Left ventricle myocardium inferior (tissue), 1 donor: ENCODE measurements at regions not wholly inside any gene's neighbourhood (a gene's known extent, or its start where the extent isn't known, plus 50 kb on each side); places are given as distances from the start of the nearest gene placed in this dataset.

Source experiments
- DNase-seq: peaks from one replicate; pipeline ENCODE4 v3.0.0-alpha.2; 2020
- H3K27ac ChIP-seq: fragments of 200-600 bp; replicated peaks from 2 replicates; pipeline ENCODE4 v1.8.0; 2021
- H3K27me3 ChIP-seq: fragments of 200-600 bp; 2 replicates; pipeline ENCODE4 v1.8.0; 2021; ENCODE audit warnings: low read depth
- H3K36me3 ChIP-seq: fragments of 200-600 bp; 2 replicates; pipeline ENCODE4 v1.8.0; 2021
- H3K4me1 ChIP-seq: fragments of 200-600 bp; 2 replicates; pipeline ENCODE4 v1.8.0; 2021
- H3K4me3 ChIP-seq: fragments of 200-600 bp; 2 replicates; pipeline ENCODE4 v1.8.0; 2021; ENCODE audit warnings: mild to moderate bottlenecking, moderate library complexity
- H3K9me3 ChIP-seq: fragments of 200-600 bp; replicated peaks from 2 replicates; pipeline ENCODE4 v1.8.0; 2021
- CTCF ChIP-seq: fragments of 200-600 bp; IDR thresholded peaks from 2 replicates; pipeline ENCODE4 v1.8.0; 2021; ENCODE audit warnings: antibody characterized with exemption, mild to moderate bottlenecking, borderline replicate concordance
- intact Hi-C: fragments of 100-400 bp; cut with micrococcal nuclease; formaldehyde crosslinking; loops from one replicate; pipeline ENCODE4 v1.11.0; 2022
- donor health status: DM: no; HTN: yes; CAD: no; lungs with severe emphysema.

DNA sequence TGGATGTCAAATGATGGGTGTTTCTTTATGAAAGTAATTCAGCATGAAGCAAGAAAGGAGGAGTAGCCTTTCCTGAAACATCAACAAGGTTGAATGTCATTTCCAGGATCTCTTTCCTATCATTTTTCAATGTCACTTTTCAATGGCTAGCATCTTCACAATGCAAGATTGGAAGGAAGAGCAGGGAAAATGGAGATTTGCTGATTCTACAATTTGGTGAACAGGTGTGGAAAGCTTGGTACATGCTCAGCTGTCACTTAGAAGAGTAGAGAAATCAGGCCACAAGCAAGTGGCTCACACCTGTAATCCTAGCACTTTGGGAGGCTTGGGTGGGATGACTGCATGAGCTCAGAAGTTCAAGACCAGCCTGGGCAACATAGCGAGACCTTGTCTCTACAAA lies 112.7 kb upstream of the FERMT1 start:
- Histone ChIP-seq H3K4me3 (no peak overlapping the region), H3K4me1 (no peaks in the 10 kb centered on the region), H3K27me3 (no peaks in the 10 kb centered on the region), H3K36me3 (no peaks in the 10 kb centered on the region), H3K27ac (no peak overlapping the region), H3K9me3 (peaks cover 10% of the 10 kb centered on the region)
- TF ChIP-seq CTCF, result no peak
- DNase-seq, result no peak
- intact Hi-C loops, result no loop called here

- no peaks in the 10 kb centered on the region for H3K36me3 ChIP-seq
- TF ChIP-seq CTCF, result no peak
- intact Hi-C loops, result no loop called here
- DNase-seq, result no peak
- H3K4me1 ChIP-seq, result no peaks in the 10 kb centered on the region
- H3K9me3 ChIP-seq, result peaks cover 10% of the 10 kb centered on the region
- no peak overlapping the region for H3K27ac ChIP-seq
- H3K27me3 ChIP-seq, result no peaks in the 10 kb centered on the region
- no peak overlapping the region for H3K4me3 ChIP-seq
Observed at GRCh38 chr20:6232436-6232835, 109.6 kb upstream of the FERMT1 start.

- Histone ChIP-seq H3K4me3 (no peak overlapping the region), H3K9me3 (peaks cover 10% of the 10 kb centered on the region), H3K36me3 (no peaks in the 10 kb centered on the region), H3K27ac (no peak overlapping the region), H3K27me3 (no peaks in the 10 kb centered on the region), H3K4me1 (no peaks in the 10 kb centered on the region)
- no peak for DNase-seq
- intact Hi-C loops, result no loop called here
- TF ChIP-seq CTCF, result no peak
Observed at GRCh38 chr20:6231556-6231955, 108.7 kb upstream of the FERMT1 start.

DNA sequence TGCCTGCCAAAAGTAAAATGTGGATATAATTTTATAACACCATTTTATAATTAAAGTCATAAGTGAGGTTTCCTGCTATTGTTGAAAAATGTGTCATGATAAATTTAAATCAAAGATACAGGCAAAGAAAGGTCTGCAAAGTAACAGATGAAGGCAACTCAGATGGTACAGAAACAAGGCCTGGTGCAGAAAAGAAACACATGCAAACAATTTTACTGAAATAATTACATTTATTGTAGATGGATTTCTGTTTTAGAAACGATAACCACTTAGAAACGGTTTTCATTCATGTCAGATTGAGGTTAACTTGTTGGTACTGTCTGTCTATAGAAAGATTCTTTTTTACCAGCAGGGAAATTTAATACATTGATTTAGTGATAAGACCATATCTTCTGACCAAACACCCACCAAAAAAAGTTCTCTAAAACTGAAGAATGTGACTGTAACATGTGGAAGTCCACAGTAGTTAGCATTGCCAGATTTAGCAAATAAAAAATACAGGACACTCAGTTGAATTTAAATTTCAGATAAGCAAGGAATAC lies 105.5 kb upstream of the FERMT1 start:
- TF ChIP-seq CTCF, result no peak
- H3K27me3 ChIP-seq, result no peaks in the 10 kb centered on the region
- peaks cover 22% of the 10 kb centered on the region for H3K9me3 ChIP-seq
- H3K4me1 ChIP-seq, result no peaks in the 10 kb centered on the region
- H3K27ac ChIP-seq, result no peak overlapping the region
- no peak overlapping the region for H3K4me3 ChIP-seq
- no peaks in the 10 kb centered on the region for H3K36me3 ChIP-seq
- DNase-seq, result no peak
- intact Hi-C loops, result no loop called here

GRCh38 chr20:6213311-6213710 lies 90.5 kb upstream of the FERMT1 start:
- H3K9me3 ChIP-seq, result peaks cover 21% of the 10 kb centered on the region
- intact Hi-C loops, result no loop called here
- no peak for DNase-seq
- H3K27ac ChIP-seq, result no peak overlapping the region
- no peaks in the 10 kb centered on the region for H3K4me1 ChIP-seq
- no peak overlapping the region for H3K4me3 ChIP-seq
- no peaks in the 10 kb centered on the region for H3K36me3 ChIP-seq
- H3K27me3 ChIP-seq, result no peaks in the 10 kb centered on the region
- TF ChIP-seq CTCF, result no peak

DNA sequence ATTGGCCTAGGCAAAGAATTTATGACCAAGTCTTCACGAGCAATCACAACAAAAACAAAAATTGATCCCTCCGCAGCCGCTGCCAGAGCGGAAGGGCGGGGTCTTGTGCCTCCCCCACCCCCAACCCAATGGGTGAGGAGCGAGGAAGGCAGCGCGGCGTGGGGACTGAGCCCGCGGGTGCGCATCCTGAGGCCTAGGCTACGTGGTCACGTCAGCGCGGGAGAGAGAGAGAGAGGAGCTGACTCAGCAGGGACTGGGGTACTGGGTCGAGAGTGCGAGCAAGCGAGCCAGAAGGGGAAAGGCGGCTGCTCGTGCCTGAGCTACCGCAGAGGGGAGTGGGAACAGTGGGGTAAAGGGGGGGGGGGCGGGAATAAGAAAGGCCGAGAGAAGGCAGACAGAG lies 90.1 kb upstream of the FERMT1 start:
- Histone ChIP-seq H3K9me3 (peaks cover 25% of the 10 kb centered on the region), H3K27me3 (no peaks in the 10 kb centered on the region), H3K36me3 (no peaks in the 10 kb centered on the region), H3K27ac (no peak overlapping the region), H3K4me3 (no peak overlapping the region), H3K4me1 (no peaks in the 10 kb centered on the region)
- intact Hi-C loops, result no loop called here
- no peak for TF ChIP-seq CTCF
- DNase-seq, result no peak
